A673 (cell line): ENCODE measurements at regions not wholly inside any gene's neighbourhood (a gene's known extent, or its start where the extent isn't known, plus 50 kb on each side); places are given as distances from the start of the nearest gene placed in this dataset.

Experiments used
- CTCF ChIP-seq: fragments of 300-800, 200-600 bp; sonication (generic); conservative IDR thresholded peaks from 2 replicates; pipeline ENCODE4 v1.5.1; 2017; ENCODE audit warnings: low read depth, mild to moderate bottlenecking, antibody characterized with exemption, low read length, moderate library complexity, mixed read lengths
- EZH2 ChIP-seq: fragments of 200-600 bp; sonication (generic); IDR thresholded peaks from 2 replicates; pipeline ENCODE4 v1.6.1; 2017; ENCODE audit warnings: borderline replicate concordance, low read depth, mild to moderate bottlenecking, mixed read lengths, antibody characterized with exemption, low read length; ENCODE audit not compliant: poor library complexity, severe bottlenecking

GRCh38 chr15:96487245-96487644 is 156.7 kb downstream of the NR2F2 start:
- TF ChIP-seq CTCF (no peak), EZH2 (no peak)
